ENCODE measurements at regions not wholly inside any gene's neighbourhood (a gene's known extent, or its start where the extent isn't known, plus 50 kb on each side); places are given as distances from the start of the nearest gene placed in this dataset.

- Mint-ChIP-seq H3K4me3 (ENCODE audit: unreplicated experiment) (no peak overlapping the region), H3K36me3 (ENCODE audit: low read depth, unreplicated experiment) (no peaks in the 10 kb centered on the region), H3K27me3 (ENCODE audit: low read depth, unreplicated experiment) (peaks cover 12% of the 10 kb centered on the region), H3K4me1 (ENCODE audit: low read depth, unreplicated experiment) (no peaks in the 10 kb centered on the region), H3K27ac (ENCODE audit: unreplicated experiment) (no peak overlapping the region), H3K9me3 (ENCODE audit: unreplicated experiment) (no peaks in the 10 kb centered on the region)
- Histone ChIP-seq H3K36me3 (ENCODE audit: insufficient read depth, low read length) (no peaks in the 10 kb centered on the region), H3K4me2 (ENCODE audit: low read length) (no peak overlapping the region), H2AFZ (ENCODE audit: low read depth, low read length) (no peak overlapping the region), H3K27me3 (ENCODE audit: insufficient read depth, low read length) (no peaks in the 10 kb centered on the region), H3K4me3 (ENCODE audit: insufficient read depth, low read depth, low read length) (no peak overlapping the region), H3K4me1 (ENCODE audit: insufficient read depth, low read length) (no peaks in the 10 kb centered on the region), H3K27ac (ENCODE audit: low read depth, low read length) (no peak overlapping the region), H3K79me2 (ENCODE audit: insufficient read depth, low read length) (no peaks in the 10 kb centered on the region), H4K20me1 (ENCODE audit: insufficient read depth, low read length) (no peaks in the 10 kb centered on the region), H3K9ac (ENCODE audit: low read length) (no peak overlapping the region), H3K9me3 (ENCODE audit: insufficient read depth, low read depth, low read length) (no peaks in the 10 kb centered on the region)
- TF ChIP-seq CTCF (IDR thresholded peaks at IDR 0.05; ENCODE audit: insufficient read depth, low read depth, low read length), result no peak
- TF ChIP-seq EZH2 (IDR thresholded peaks at IDR 0.05; ENCODE audit: insufficient read depth, low read length), result no peak
- FAIRE-seq, result no peak
- DNase-seq (ENCODE audit: low read depth), result no peak
Observed at GRCh38 chr12:14111230-14111865, 129.9 kb upstream of the GRIN2B start.

GRCh38 chr12:14113031-14113430, 131.6 kb upstream of the GRIN2B start:
- H3K9me3 Mint-ChIP-seq (ENCODE audit: unreplicated experiment), result no peaks in the 10 kb centered on the region
- no peak for TF ChIP-seq CTCF (IDR thresholded peaks at IDR 0.05; ENCODE audit: insufficient read depth, low read depth, low read length)
- TF ChIP-seq EZH2 (IDR thresholded peaks at IDR 0.05; ENCODE audit: insufficient read depth, low read length), result no peak
- H3K4me2 ChIP-seq (ENCODE audit: low read length), result no peak overlapping the region
- H3K27me3 Mint-ChIP-seq (ENCODE audit: low read depth, unreplicated experiment), result peaks cover 12% of the 10 kb centered on the region
- H3K27ac Mint-ChIP-seq (ENCODE audit: unreplicated experiment), result no peak overlapping the region
- H3K36me3 ChIP-seq (ENCODE audit: insufficient read depth, low read length), result no peaks in the 10 kb centered on the region
- H3K9ac ChIP-seq (ENCODE audit: low read length), result no peak overlapping the region
- no peaks in the 10 kb centered on the region for H3K27me3 ChIP-seq (ENCODE audit: insufficient read depth, low read length)
- no peaks in the 10 kb centered on the region for H3K36me3 Mint-ChIP-seq (ENCODE audit: low read depth, unreplicated experiment)
- peaks cover 5% of the 10 kb centered on the region for H3K9me3 ChIP-seq (ENCODE audit: insufficient read depth, low read depth, low read length)
- no peaks in the 10 kb centered on the region for H3K79me2 ChIP-seq (ENCODE audit: insufficient read depth, low read length)
- DNase-seq (ENCODE audit: low read depth) (no peak), FAIRE-seq (no peak)
- no peaks in the 10 kb centered on the region for H4K20me1 ChIP-seq (ENCODE audit: insufficient read depth, low read length)
- H3K4me1 ChIP-seq (ENCODE audit: insufficient read depth, low read length), result no peaks in the 10 kb centered on the region
- no peak overlapping the region for H3K27ac ChIP-seq (ENCODE audit: low read depth, low read length)
- H2AFZ ChIP-seq (ENCODE audit: low read depth, low read length), result no peak overlapping the region
- no peaks in the 10 kb centered on the region for H3K4me1 Mint-ChIP-seq (ENCODE audit: low read depth, unreplicated experiment)
- no peak overlapping the region for H3K4me3 ChIP-seq (ENCODE audit: insufficient read depth, low read depth, low read length)
- H3K4me3 Mint-ChIP-seq (ENCODE audit: unreplicated experiment), result no peak overlapping the region

GRCh38 chr12:14126692-14127091, 145.3 kb upstream of the GRIN2B start:
- H3K4me2 ChIP-seq (ENCODE audit: low read length), result no peak overlapping the region
- DNase-seq (ENCODE audit: low read depth) (no peak), FAIRE-seq (no peak)
- no peak overlapping the region for H3K4me3 ChIP-seq (ENCODE audit: insufficient read depth, low read depth, low read length)
- no peaks in the 10 kb centered on the region for H3K4me1 Mint-ChIP-seq (ENCODE audit: low read depth, unreplicated experiment)
- H3K4me1 ChIP-seq (ENCODE audit: insufficient read depth, low read length), result no peaks in the 10 kb centered on the region
- no peaks in the 10 kb centered on the region for H3K36me3 ChIP-seq (ENCODE audit: insufficient read depth, low read length)
- H2AFZ ChIP-seq (ENCODE audit: low read depth, low read length), result no peak overlapping the region
- no peak overlapping the region for H3K27ac Mint-ChIP-seq (ENCODE audit: unreplicated experiment)
- no peak overlapping the region for H3K9ac ChIP-seq (ENCODE audit: low read length)
- TF ChIP-seq CTCF (IDR thresholded peaks at IDR 0.05; ENCODE audit: insufficient read depth, low read depth, low read length), result no peak
- no peak for TF ChIP-seq EZH2 (IDR thresholded peaks at IDR 0.05; ENCODE audit: insufficient read depth, low read length)
- no peaks in the 10 kb centered on the region for H3K79me2 ChIP-seq (ENCODE audit: insufficient read depth, low read length)
- H3K27ac ChIP-seq (ENCODE audit: low read depth, low read length), result no peak overlapping the region
- H3K36me3 Mint-ChIP-seq (ENCODE audit: low read depth, unreplicated experiment), result peaks cover 1% of the 10 kb centered on the region
- H3K27me3 ChIP-seq (ENCODE audit: insufficient read depth, low read length), result no peaks in the 10 kb centered on the region
- peaks cover 4% of the 10 kb centered on the region for H3K27me3 Mint-ChIP-seq (ENCODE audit: low read depth, unreplicated experiment)
- H3K4me3 Mint-ChIP-seq (ENCODE audit: unreplicated experiment), result no peak overlapping the region
- peaks cover 4% of the 10 kb centered on the region for H3K9me3 ChIP-seq (ENCODE audit: insufficient read depth, low read depth, low read length)
- peaks cover 2% of the 10 kb centered on the region for H3K9me3 Mint-ChIP-seq (ENCODE audit: unreplicated experiment)
- no peaks in the 10 kb centered on the region for H4K20me1 ChIP-seq (ENCODE audit: insufficient read depth, low read length)
